NCI-H69 (cell line): ENCODE measurements at regions not wholly inside any gene's neighbourhood (a gene's known extent, or its start where the extent isn't known, plus 50 kb on each side); places are given as distances from the start of the nearest gene placed in this dataset.

ENCODE experiments used
- DNase-seq: peaks from one replicate; lab custom pipeline; 2025; lab: John Stamatoyannopoulos, UW

DNA sequence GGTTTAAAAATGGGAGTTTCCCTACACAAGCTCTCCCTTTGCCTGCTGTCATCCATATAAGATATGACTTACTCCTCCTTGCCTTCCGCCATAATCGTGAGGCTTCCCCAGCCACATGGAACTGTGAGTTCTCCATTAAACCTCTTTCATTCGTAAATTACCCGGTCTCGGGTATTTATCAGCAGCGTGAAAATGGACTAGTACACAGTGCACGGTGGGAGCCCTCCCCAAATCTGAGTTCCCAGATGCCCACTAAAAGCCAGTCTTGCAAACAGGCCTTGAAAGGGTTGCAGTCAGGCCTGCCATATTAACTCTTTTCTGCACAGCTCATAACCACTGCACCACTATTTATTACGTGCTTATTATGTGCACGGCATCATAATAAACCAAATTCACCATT is 400.9 kb downstream of the PRDM2 start:
- DNase-seq: no peak

DNA sequence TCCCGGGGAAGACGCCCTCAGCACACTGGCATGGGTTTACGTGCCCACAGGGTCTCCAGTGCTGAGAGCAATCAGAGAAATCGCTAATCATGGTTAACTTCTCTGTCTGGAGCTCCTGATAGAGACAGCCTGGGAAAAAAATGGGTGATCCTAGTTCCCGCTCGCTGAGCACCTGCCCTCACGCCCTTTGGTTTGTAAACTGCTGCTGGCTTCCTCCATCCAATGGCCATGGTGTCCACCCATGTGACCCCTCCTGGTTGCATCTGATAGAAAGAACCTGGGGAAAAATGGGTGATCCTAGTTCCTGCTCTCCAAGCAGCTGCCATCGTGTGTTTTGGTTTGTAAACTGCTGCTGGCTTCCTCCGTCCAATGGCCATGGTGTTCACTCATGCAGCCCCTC is 402.2 kb downstream of the PRDM2 start:
- no peak for DNase-seq

DNA sequence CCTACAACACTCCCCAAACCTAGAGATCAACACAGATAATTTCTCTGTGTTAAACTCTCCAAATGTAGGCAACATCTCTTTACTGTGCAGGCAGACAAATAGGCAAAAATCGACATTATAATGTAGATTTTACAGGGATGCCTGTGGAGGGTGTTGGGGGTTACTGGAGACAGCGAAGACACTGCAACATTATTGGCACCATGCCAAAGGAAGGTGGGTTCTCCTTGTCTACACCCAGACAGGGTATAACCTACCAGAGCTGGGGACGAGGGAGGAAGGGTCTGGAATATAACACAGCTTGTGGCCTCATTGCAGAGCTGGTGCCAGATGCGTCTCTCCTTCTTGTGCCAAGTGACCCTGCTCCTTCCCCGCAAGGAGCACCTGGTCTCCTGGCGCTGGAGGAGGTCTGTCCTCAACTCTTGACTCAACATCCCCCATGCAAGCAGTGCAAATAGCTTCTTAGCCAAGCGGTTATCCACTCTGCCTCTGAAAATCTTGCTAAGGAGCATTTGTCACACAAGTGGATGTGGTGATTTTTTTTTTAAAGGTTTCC is 404.0 kb downstream of the PRDM2 start:
- no peak for DNase-seq

DNA sequence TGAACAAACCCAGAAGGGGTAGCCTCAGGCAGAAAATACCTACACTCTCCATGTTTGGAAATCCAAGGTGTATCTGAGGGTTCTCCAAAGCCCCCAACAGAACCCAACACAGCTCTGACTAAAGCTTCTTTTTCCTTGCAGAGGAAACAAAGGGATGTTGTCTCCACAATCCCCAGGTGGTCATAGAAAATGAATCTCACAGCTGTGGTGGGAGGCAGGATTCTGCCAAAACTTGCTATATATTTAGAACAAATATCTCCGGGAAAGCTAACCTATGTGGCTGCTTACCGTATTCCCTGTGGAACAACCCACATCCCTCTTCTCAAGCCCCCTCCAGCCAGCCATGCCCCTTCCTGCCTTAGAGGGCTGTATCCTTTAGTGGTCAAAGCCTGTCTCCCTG is 406.1 kb downstream of the PRDM2 start:
- DNase-seq: no peak

DNA sequence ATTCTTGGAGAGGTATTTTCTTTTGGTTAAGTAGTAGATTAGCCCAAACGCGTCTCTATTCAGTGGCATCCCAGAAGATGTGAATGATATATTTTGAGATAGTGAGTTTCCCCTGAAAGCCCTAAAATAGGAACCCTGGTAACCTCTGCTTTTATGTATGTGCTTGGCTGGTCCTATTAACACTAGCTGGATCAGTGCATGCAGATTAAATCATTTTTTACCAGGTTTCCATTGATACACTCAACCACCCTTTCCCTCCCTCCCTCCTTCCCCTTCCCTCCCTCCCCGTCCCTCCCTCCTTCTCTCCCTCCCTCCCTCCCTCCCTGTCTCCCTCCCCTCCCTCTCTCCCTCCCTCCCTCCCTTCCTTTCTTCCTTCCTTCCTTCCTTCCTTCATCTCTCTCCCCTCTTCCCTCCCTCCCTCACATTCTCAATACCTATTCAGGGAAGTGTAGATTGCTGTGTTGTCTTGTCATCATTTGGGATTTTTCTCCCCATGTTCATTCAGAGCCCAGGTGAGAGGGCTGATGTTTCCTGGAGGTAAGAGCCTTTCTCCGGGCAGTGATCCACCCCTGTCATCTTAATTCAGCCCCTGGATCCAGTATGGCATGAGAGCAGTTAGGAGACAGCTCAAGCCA is 406.8 kb downstream of the PRDM2 start:
- DNase-seq: no peak

DNA sequence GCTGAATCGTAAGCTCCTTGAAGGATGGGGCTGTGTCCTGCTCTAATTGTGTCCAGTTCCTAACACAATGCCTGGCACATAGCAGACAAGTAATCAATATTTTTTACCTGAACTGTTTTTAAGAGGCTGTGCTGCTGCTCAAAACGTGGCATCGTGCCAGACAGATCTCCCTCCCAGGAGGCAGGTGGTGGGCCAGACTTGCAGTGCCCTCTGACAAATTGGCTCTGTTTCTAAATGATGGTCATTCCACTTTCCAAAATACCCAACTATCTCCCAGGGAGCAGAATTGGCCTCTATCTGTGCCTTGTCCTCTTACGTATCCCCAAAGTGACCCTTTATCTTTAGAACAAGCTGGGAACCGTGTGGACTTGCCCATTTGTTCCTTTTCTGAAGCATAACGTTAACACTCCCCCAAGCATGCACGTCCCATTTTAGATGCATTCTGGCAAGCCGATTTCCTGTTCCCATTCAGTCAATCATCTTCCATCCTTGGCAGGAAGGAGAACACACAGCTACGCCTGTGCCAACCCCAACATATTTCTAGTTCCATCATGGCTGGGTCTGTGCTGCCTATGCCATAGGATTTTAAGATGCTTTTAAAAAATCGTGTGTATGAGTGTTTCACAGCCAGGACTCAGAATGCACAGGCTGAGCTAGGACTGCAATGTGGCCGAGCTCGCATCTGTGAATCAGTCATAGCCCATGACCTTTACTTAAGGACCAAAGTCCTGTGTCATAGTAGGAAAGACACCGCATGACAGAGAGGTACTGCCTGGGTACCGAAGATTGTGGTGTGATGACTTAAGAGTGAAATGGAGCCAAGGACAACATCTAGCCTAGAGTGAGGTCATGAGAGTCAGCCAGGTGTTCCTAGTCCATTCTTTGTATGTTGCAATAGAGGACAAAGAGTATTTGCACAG is 408.6 kb downstream of the PRDM2 start:
- DNase-seq: peak; percentile 60

DNA sequence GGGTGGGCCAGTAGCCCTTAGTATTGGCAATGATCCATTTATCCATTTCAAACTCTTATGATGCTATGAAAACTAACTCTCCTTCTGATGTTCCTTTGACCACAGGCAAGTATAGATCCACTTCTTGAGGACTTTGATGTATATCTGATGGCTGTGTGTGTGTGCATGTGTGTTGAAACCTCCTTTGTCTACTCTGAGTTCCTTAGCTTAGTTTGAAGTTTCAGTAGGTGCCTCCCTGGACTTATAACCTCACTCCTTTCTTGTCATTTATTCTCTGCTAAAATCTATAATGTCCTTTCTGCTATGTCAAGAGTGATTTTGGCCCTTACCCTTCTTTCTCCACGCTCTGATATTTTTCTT is 409.3 kb downstream of the PRDM2 start:
- no peak for DNase-seq

DNA sequence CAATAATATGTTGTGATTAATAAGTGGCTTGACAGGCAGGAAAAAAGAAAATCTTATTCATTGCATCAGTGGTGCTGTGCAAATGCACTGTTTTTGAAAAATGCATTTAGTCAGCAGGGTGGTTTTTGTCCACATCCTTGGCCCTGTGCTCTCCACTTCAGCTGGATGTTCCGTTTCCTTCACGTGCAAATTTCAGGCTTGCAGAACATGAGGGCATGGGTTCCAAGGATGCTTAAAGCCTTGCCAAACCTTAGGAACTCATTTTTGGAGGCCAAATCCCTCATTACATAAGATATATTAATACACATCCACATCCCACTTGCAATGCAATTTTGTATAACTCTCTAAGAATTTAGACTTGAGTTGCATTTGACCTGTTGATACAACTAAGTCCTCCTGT is 410.1 kb downstream of the PRDM2 start:
- no peak for DNase-seq

DNA sequence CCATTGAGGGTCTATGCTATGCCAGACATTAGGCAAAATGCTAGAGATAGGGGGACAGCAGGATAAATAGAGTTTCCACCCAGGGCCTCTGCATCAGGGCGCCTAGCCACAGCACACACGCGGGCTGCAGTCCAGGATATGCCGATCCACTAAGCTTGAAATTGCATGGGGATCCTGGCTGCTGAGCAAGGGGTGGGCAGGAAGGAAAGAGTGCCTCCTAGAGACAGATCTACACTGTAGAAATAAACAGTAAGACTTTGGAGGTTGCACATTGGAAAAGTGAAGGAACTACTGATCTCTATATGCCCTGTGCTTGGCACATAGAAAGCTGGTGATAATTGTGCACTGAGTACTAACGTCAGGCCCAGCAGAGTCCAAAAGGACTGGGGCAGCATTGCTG is 411.1 kb downstream of the PRDM2 start:
- DNase-seq: no peak

DNA sequence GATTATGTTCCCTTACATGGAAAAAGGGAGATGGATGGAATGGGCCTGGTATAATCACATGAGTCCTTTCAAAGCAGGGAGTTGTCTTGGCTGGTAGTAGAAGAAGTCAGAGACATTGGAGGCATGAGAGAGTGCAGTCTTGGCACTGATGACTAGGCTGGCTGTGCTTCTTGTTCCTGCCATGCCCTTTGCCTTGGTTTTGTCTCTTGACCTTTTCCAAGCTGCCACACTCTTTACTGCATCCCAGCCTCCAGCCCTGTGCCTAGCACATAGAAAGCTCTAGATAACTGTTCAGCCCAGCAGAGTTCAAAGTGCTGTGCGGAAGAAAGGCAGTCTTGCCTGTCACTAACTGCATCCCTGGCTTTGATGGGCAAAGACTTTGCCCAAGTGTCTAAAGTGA is 412.6 kb downstream of the PRDM2 start:
- DNase-seq: no peak

DNA sequence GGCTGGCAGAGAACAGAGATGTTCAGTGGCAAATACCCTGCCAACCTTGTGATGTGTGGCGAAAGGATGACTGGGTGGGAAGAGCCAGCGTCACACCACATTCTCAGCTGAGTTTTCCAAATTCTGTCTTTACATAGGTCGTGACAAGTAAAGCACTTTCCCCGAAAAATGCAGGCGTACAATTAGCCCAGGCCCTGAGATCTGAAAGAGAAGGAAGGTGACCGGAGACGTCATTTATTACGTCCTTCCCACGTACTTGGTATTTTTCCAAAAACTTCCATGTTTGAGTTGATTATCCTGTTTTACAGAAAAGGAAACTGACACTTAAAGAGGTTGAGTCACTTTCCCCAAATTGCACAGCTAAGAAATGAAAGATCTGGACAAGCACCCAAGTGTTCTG is 413.3 kb downstream of the PRDM2 start:
- no peak for DNase-seq

DNA sequence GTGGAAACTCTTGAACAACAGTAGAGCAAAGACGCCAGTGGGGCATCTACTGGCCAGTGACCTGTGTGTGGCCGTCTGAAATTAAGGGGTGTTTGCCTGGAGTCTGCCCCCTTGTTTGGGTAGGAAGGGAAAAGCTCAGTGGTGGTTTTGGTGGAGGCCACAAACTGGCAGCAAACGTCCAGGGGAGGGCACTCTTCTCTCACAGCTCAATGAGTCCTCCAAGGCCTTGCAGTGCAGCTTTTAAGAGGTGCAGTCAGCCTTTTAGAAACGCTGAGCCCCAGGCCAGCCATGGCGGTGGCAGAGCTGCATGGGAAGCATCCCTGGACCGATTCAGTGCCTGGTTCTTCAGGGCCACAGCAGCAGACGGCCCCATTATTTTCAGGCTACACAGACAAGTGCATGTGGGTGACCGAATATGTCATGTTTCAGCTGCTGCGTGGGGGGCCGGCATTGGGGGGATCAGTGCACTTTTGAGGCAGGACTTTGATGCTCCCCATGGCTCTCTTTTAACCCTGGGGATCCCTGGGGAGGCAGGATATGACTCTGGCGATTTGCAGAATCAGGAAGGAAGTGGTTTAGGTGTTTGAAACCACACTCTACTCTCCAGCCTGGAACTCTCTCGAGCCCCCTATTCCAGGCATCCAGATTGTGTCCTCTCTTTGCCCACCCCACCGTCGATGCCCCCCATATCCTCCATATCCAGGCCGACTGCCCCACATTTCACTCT is 414.0 kb downstream of the PRDM2 start:
- peak; percentile 24 for DNase-seq

DNA sequence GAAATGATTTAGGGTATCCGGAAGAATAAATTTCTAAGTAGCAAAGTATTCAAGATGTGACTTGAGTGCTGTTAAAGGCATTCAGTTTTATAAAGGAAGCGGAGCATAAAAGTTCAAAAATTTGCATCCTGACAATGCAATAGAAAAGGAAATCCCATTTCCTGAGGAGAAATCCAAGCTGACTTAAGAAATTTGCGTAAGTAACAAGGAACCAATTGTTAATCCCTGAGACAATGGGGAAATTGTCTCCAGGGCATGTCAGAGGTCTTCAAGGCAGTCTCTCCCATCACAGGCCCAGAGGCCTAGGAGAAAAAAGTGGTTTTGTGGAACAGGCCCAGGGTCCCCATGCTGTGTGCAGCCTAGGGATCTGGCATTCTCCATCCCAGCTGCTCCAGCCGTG is 416.0 kb downstream of the PRDM2 start:
- no peak for DNase-seq

DNA sequence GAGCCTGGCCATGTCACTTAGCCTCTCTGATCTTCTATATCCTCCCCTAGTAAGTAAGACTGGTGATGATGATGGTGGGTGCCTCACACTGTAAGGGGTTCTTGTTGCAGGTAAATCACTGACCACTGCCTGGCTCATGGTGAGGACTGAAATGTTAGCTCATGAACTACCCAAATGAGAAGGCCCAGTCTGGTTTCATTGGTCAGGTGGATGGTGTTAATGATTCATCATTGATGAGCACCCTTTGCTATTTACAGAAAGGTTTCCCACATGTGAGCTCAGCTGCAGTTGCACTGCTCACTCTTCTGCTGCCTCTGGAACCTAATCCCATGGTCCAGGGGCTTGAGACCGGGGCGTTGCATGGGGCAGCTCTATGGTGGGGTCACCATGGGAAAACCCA is 417.7 kb downstream of the PRDM2 start:
- no peak for DNase-seq

DNA sequence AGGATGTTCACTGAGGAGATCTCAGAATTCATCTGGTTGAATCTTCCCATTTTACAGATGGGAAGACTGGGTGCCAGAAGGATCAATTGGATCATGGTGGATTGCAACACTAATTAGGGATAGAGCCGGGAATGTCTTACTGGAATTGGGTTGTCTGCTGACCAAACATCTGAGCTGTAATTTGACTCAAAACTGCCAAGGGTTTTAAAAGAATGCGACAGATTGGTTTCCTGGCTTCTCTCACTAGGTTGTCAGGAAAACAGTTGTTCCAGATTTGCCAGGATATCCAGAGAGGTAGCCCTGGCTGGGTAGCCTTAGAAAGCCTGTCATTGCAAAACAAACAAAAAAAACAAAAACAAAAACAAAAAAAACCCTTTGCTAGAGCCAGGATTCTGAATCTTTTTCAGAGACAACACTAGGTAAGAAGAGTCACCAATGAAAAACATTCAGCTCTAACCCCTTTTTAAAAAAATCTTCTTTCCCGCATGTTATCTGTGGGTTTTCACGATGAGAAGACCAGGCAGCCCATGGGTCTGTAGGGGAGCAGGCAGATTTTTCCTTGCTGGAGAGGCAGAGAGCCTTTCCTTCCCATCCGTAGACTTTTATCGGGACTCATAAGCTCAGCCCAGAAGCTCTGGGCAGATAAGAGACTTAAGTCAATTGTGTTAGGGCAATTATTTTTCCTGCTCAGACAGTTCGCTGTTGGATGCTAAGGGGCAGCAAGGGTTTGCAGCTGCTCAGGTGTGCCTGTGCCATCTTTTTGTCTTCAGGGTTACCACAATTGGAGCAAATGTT is 418.9 kb downstream of the PRDM2 start:
- no peak for DNase-seq

DNA sequence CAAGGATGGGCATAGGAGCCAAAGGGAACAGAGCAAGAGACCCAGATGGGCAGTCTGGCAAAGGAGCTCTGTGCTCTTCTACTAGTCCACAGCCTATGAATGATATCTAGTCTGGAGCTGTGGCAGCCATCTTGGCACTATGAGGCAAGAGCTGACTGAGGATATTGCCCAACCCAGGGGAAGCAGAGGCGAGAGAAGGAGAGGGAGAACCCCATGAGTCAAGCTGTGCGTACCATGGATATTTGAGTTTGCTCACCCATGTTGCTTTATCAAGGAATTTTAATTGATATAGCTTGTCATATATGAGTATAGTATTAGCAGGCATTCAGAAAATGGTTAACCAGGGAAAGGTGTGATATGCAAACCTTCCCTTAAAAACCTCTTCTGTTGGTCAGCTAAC is 420.9 kb downstream of the PRDM2 start:
- no peak for DNase-seq

DNA sequence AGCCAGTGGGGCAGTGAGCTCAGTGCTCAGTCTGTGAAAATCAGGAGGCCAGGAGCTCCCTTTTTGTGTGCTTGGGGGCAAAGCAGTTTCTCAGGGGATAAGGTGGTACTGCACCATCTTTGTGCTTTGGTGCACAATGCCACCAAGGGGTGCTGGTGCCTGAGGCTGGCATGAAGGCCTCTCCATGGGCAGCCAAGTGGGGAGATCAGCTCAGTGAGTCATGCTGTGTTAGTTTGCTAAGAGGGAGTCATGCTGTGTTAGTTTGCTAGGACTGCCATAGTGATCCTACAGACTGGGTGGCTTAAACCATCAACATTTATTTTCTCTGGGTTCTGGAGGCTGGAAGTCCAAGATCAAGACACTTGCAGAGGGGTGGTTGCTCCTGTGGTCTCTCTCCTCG is 428.1 kb downstream of the PRDM2 start:
- peak; percentile 3 for DNase-seq

DNA sequence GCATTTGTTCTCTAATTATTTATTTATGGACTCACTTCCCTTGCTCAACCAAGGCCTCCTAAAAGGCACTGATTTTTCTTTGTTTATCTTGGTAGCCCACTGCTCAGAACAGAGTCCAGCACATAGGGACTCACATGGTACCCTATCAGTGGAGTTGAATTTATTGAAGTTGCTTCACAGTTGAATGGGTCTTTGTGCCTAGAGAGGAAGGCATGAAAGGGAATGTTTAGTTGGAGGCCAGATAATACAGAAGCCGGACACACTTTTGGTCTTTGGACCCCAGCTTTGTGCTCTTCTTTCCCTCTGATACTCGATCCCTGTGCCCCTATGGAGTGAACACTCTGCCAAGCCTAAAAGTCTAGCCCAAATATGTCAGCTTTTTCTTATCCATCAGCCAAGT is 429.0 kb downstream of the PRDM2 start:
- no peak for DNase-seq

DNA sequence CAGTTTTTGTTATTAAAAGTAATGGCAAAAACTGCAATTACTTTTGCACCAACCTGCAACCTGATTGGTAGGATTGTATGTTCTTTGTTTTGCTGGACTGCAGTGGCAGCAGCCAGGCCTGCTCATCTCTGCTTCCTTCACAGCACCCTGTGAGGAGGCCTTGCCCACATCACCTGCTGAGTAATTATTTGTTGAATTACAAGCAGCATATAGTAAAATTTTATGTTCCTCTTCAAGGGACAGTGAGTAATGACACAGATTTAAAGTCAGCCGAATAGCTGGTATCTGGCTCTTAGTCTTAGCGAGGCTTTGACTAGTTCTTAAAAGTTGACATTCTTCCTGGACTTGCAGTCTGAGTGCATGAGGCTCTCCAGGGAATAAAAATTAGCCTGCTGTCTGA is 435.1 kb downstream of the PRDM2 start:
- DNase-seq: peak; percentile 1

DNA sequence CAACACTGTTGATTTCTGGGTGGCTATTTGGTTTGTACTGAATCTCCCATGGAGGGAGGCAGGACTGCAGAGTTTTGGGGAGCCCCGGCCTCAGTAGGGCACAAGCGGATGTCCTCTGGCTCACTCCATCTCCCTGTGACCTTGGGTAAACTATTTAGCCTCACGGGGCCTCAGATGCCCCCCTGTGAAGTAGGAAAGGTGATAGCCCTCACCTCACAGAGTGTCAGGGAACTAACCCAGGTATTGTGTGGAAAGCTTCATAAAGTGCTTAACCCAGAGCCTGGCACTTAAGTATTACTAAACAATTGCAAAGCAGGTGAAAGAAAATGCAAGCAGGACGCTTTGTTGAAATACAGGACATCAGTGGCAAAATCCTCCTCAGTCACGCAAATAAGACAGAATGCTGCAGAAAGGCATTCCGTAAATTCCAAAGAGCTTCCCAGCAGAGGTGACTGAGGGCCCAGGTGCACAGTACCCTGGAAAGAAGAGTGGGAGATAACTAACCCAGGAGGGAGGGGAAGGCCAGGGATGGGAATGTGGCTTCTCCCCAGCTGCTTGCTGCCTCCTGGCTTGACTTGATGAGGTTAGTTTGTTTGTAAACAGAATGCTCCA is 436.3 kb downstream of the PRDM2 start:
- no peak for DNase-seq

DNA sequence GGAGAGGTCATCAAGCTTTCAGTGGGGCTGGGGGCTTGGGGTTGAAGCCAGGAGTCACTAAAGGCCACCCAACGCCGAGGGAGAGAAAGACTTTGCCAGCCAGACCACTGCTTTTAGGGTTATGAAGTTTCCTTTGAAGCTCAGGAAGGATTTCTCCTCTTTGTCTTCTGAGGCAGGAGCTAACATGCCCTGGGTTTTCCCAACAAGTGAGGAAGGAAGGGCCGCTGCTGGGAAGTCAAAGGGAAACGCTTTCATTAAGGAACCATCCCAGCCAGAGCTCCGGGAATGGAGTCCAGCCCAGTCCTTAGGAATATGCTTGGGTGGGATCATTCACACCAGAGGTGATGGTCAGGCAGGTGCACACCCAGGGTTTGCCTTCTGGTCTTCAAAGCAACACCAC is 436.9 kb downstream of the PRDM2 start:
- no peak for DNase-seq
